Aorta (tissue), 5 donors: ENCODE measurements at regions not wholly inside any gene's neighbourhood (a gene's known extent, or its start where the extent isn't known, plus 50 kb on each side); places are given as distances from the start of the nearest gene placed in this dataset.
A peak's percentile ranks its signal among the peaks of the same experiment; 100 is the strongest.

Experiments used
- ATAC-seq: fragments of 200-7000 bp; cut with Tn5 transposase; one replicate; pipeline ENCODE4 v1.9.1; 2022; ENCODE audit warnings: moderate library complexity; ENCODE audit not compliant: low FRiP score
- DNase-seq, 2 donors: peaks; one replicate each; pipeline ENCODE4 v3.0.0-alpha.2; 2020
- H3K27ac ChIP-seq, 2 donors: one replicate each; pipeline ENCODE4 v1.5.1; 2013; ENCODE audit warnings: low read length in 2 of 2, mild to moderate bottlenecking in 2 of 2, moderate library complexity in 2 of 2, control low read depth in 1 of 2, inconsistent platforms in 1 of 2, low read depth in 1 of 2
- H3K27me3 ChIP-seq, 2 donors: one replicate each; pipeline ENCODE4 v1.6.1; 2013; ENCODE audit warnings: control low read depth in 1 of 2, low read length in 1 of 2, mild to moderate bottlenecking in 1 of 2, moderate library complexity in 1 of 2; ENCODE audit not compliant: insufficient read depth in 2 of 2, control insufficient read depth in 1 of 2
- H3K36me3 ChIP-seq, 2 donors: one replicate each; pipeline ENCODE4 v1.6.1; 2013; ENCODE audit warnings: control low read depth in 1 of 2, low read length in 1 of 2, mild to moderate bottlenecking in 1 of 2; ENCODE audit not compliant: insufficient read depth in 2 of 2, control insufficient read depth in 1 of 2
- H3K4me1 ChIP-seq, 2 donors: one replicate each; pipeline ENCODE4 v1.6.1; 2013; ENCODE audit warnings: low read length in 2 of 2, control low read depth in 1 of 2, mild to moderate bottlenecking in 1 of 2, moderate library complexity in 1 of 2; ENCODE audit not compliant: insufficient read depth in 2 of 2, control insufficient read depth in 1 of 2
- H3K4me3 ChIP-seq, 2 donors: one replicate each; pipeline ENCODE4 v1.5.1; 2013; ENCODE audit warnings: low read length in 2 of 2, control low read depth in 1 of 2, mild to moderate bottlenecking in 1 of 2
- H3K9me3 ChIP-seq: one replicate; pipeline ENCODE4 v1.6.1; 2013; ENCODE audit warnings: mild to moderate bottlenecking, low read length; ENCODE audit not compliant: control insufficient read depth
- WGBS, 2 donors: extraction: QIAGEN DNeasy Blood & Tissue Kit; methylation state at CpG; one replicate each; pipeline ENCODE4 v1.1.7; 2013; 5-methylcytosine and 5-hydroxymethylcytosine counted together
- intact Hi-C, 2 donors: fragments of 100-400 bp; cut with DNase I; formaldehyde crosslinking; loops; one replicate each; pipeline versions ENCODE4 v1.14.2 to v1.15.0; 2022
- donor health status: healthy with polysubstance abuse.
- donor health status: Bipolar disorder and iron deficiency.
- donor health status: DM: no; HTN: no; CAD: no.
- donor health status: DM: no; HTN: no; CAD: no.
- donor health status: DM: yes; HTN: yes; CAD: no.

DNA sequence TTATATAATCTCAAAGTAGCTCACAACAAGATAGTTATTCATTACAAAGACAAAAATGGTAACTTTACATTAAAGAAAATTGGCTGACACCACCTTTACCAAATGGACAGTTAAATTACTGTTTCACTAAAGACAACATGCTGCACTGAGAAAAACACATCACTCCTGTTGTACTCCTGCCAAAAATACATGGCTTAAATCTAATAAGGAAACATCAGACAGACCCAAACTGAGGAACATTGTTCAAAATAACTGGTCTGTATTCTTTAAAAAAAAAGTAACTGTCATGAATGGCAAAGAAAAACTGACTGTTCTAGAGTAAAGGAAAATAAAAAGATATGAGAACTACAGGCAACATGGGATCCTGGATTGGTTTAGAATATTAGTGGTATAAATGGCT is 151.3 kb upstream of the DCN start:
- Histone ChIP-seq H3K9me3 (no peaks in the 10 kb centered on the region), H3K4me3 (no peak overlapping the region), H3K27ac (no peak overlapping the region), H3K27me3 (no peaks in the 10 kb centered on the region), H3K36me3 (no peaks in the 10 kb centered on the region), H3K4me1 (no peaks in the 10 kb centered on the region)
- DNase-seq (no peak), ATAC-seq (no peak)
- intact Hi-C loops: no loop called here

DNA sequence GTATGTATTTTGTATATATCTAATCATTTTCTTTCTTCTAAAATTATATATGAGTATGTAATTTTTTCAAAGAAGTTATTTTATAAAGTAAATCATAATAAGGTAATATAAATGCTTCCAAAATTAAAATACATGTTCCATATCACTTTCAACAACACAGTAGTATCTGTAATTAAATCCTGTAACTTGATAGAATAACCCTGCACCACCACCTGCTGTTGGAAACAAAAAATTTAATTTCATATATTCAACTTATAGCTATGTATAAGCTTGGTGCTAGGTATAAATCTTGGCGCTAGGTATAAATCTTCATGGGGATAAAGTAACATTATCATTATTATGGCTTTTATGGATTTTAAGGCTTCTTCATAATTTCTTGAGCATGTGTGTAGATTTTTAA is 149.7 kb upstream of the DCN start:
- DNase-seq (no peak), ATAC-seq (no peak)
- Histone ChIP-seq H3K4me3 (no peak overlapping the region), H3K4me1 (peaks cover 0 to 2% of the 10 kb centered on the region in 2 donors), H3K36me3 (no peaks in the 10 kb centered on the region), H3K27me3 (no peaks in the 10 kb centered on the region), H3K9me3 (no peaks in the 10 kb centered on the region), H3K27ac (no peak overlapping the region)
- intact Hi-C loops: no loop called here
- 96 to 99% methylated on average over 1 of the region's 1 CpG for WGBS, 2 donors

DNA sequence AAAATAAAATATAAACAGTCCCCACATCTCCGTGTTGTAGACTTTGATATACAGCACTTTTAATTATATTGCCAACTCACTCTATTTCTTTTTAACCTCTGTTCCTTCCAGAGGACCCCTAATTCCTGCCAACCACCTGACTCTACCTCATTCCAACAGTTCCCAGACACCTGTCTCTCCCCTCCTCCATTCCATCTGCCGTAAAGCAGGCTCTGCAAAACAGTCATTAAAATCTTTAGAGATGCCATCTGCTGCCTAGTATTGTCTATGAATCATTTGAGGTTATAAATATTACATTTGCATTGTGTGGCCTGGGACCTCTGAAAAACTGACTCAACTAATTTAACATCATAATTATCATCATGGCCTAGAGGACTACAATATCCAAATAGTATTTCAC is 148.8 kb upstream of the DCN start:
- 83 to 84% methylated on average over 2 of the region's 2 CpGs for WGBS, 2 donors
- H3K9me3 ChIP-seq: no peaks in the 10 kb centered on the region
- intact Hi-C loops: no loop called here
- ATAC-seq (no peak), DNase-seq (no peak)
- H3K27me3 ChIP-seq: no peaks in the 10 kb centered on the region
- H3K4me1 ChIP-seq: peaks cover 0 to 2% of the 10 kb centered on the region in 2 donors
- H3K36me3 ChIP-seq: no peaks in the 10 kb centered on the region
- H3K27ac ChIP-seq: no peak overlapping the region
- H3K4me3 ChIP-seq: no peak overlapping the region

DNA sequence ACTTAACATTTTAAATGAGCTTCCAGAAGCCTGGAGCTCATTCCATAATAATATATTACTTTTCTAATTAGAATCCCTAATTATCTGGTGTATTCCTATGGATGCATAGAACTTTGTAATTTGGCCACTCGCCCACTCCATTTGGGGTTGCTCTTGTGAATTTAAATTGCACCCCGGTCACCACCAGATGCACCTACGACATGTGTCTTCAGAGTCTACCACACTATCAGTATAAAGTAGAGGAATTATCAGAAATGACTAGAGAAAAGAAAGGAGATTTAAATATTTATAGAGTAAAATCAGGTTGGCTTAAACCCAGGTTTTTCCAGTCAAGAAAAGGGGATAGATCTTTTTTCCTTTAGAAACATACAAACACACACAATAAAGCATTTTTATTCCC is 145.8 kb upstream of the DCN start:
- peaks cover 0 to 2% of the 10 kb centered on the region in 2 donors for H3K4me1 ChIP-seq
- no peak overlapping the region for H3K27ac ChIP-seq
- intact Hi-C loops: loop anchor here in 1 of 2 donors (5.0 kb wide), 1 partner anchor 151 kb away; no protein-coding TSS in a partner anchor
- WGBS, 2 donors: 92 to 94% methylated on average over 3 of the region's 3 CpGs
- no peak for ATAC-seq
- DNase-seq: no peak
- H3K9me3 ChIP-seq: no peaks in the 10 kb centered on the region
- H3K36me3 ChIP-seq: no peaks in the 10 kb centered on the region
- no peak overlapping the region for H3K4me3 ChIP-seq
- no peaks in the 10 kb centered on the region for H3K27me3 ChIP-seq

DNA sequence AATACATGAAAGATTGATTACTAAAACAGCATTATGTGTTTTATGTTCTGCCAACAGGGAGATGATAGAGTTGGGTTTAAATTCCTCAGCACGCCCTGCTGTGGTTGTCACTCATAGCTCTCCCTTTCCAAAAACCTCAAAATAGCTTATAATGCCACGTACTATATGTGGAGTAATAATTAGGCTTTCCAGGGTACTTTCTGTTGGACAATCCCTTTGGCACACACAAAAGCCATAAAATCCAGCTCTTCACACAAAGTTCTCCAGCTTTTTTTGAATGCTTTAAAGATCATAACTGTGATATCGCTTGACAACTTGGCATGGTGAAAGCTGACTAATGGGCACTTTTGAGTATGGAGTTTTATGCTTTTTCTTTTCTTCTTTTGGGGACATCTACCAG is 145.3 kb upstream of the DCN start:
- Histone ChIP-seq H3K9me3 (no peaks in the 10 kb centered on the region), H3K27ac (no peak overlapping the region), H3K27me3 (no peaks in the 10 kb centered on the region), H3K4me1 (peaks cover 0 to 2% of the 10 kb centered on the region in 2 donors), H3K4me3 (no peak overlapping the region), H3K36me3 (no peaks in the 10 kb centered on the region)
- WGBS, 2 donors: 2 to 4% methylated on average over 3 of the region's 3 CpGs
- intact Hi-C loops: loop anchor here in 1 of 2 donors (5.0 kb wide), 1 partner anchor 151 kb away; no protein-coding TSS in a partner anchor
- DNase-seq (no peak), ATAC-seq (no peak)

DNA sequence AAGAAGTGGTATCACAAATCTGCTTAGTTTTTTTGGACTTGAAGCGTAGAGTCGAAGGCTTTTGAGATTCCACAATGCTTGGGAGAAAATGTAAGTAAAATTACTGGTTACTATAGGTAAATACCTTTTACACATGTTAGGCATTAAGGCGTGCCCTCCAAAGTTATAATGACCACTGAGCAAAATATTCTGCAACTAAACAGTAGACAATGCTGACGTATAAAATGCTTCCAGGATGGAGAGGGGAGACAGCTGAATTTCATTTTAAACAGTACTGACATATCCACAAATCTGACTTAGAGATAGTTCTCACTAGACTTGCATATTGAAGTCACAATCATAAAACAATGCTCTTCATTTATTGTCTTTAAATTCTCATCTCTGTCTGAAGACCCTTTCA is 144.5 kb upstream of the DCN start:
- Histone ChIP-seq H3K4me3 (no peak overlapping the region), H3K9me3 (no peaks in the 10 kb centered on the region), H3K27me3 (no peaks in the 10 kb centered on the region), H3K4me1 (peaks cover 0 to 2% of the 10 kb centered on the region in 2 donors), H3K36me3 (no peaks in the 10 kb centered on the region), H3K27ac (no peak overlapping the region)
- ATAC-seq (no peak), DNase-seq (no peak)
- 31 to 39% methylated on average over 4 of the region's 4 CpGs for WGBS, 2 donors
- intact Hi-C loops: loop anchor here in 1 of 2 donors (5.0 kb wide), 1 partner anchor 150 kb away; no protein-coding TSS in a partner anchor

DNA sequence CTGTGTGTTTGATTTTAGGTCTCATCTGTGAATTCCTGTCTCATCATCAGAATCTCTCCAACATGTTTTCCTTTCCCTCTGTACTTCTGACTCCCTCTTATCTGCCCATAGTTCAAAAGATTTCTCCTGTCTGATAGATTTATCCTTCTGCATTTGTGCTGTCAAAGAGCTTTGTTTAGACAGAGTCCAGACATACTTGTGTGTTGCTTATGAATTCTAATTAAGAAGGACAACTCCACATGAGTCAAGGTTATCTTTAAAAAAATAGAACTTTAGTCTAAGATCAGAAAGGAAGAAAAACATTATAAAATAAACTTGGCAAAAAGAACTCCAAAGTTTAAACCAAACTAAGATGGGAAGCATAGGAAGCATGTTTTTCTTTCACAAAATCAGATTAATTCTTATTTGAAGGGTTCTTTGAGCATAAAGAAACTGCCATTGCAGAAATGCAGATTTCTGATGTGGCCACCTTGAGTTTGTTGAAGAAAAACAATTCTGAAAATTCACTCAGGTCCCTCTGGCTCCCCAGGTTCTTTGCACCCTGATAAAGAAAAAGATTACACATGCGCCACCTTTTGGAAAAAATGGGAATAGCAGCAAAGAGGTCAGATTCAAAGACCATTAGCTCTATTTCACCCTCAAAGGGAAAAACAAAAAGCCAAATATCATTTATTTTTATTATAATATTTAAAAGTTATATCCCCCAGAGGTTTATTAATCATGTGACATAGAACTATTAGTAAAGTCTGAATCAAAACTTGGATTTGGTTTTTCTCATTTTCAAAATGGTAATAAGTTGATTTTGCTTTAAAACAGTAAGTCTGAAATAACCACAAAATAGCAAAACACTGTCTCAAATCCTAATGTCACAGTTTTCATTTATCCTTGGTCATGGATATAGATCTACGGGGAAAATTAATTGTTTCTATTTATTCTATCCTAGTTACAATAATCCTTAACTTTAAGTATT is 143.7 kb upstream of the DCN start:
- H3K36me3 ChIP-seq: no peaks in the 10 kb centered on the region
- no peak overlapping the region for H3K4me3 ChIP-seq
- no peaks in the 10 kb centered on the region for H3K27me3 ChIP-seq
- ATAC-seq (peak; percentile 81), DNase-seq (no peak)
- peaks cover 0 to 2% of the 10 kb centered on the region in 2 donors for H3K4me1 ChIP-seq
- no peak overlapping the region for H3K27ac ChIP-seq
- 30 to 33% methylated on average over 2 of the region's 2 CpGs for WGBS, 2 donors
- no peaks in the 10 kb centered on the region for H3K9me3 ChIP-seq
- intact Hi-C loops: loop anchor here (1.0 to 5.0 kb wide), 2 partner anchors 148 to 149 kb away; no protein-coding TSS in a partner anchor

DNA sequence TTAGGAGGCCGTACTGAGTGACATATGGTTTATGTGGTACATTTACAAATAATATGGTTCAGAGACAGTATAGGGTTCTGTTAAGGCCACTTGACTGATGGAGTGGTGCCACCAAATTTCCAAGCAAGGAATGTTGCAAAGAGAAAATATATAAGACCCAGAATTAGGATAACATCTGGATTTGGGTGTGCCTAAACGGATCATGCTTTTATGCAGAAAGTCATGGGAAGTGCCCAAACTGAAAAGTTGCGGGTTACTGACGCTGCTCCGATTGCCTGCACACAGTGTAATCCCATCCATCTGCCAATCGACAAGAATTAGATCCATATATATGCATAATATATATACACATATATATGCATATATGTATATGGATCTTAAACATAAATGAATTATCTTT is 138.4 kb upstream of the DCN start:
- no peaks in the 10 kb centered on the region for H3K9me3 ChIP-seq
- WGBS, 2 donors: 98 to 99% methylated on average over 6 of the region's 6 CpGs
- no peaks in the 10 kb centered on the region for H3K4me1 ChIP-seq
- no peaks in the 10 kb centered on the region for H3K36me3 ChIP-seq
- no peaks in the 10 kb centered on the region for H3K27me3 ChIP-seq
- DNase-seq (no peak), ATAC-seq (no peak)
- no peak overlapping the region for H3K27ac ChIP-seq
- H3K4me3 ChIP-seq: no peak overlapping the region
- intact Hi-C loops: no loop called here
